ENCODE measurements at regions not wholly inside any gene's neighbourhood (a gene's known extent, or its start where the extent isn't known, plus 50 kb on each side); places are given as distances from the start of the nearest gene placed in this dataset.
A peak's percentile ranks its signal among the peaks of the same experiment; 100 is the strongest.

GRCh38 chr16:86042996-86043725, 144.2 kb downstream of the IRF8 start:
- Mint-ChIP-seq H3K36me3 (ENCODE audit: unreplicated experiment) (no peaks in the 10 kb centered on the region), H3K27me3 (ENCODE audit: unreplicated experiment) (peaks cover 36% of the 10 kb centered on the region), H3K4me1 (ENCODE audit: unreplicated experiment) (no peaks in the 10 kb centered on the region), H3K9me3 (ENCODE audit: unreplicated experiment) (no peaks in the 10 kb centered on the region), H3K27ac (ENCODE audit: unreplicated experiment) (no peak overlapping the region), H3K4me3 (ENCODE audit: unreplicated experiment) (no peak overlapping the region)
- no peak for TF ChIP-seq CTCF (IDR thresholded peaks at IDR 0.05)
- no peak for DNase-seq (ENCODE audit: extremely low spot score, unreplicated experiment)

DNA sequence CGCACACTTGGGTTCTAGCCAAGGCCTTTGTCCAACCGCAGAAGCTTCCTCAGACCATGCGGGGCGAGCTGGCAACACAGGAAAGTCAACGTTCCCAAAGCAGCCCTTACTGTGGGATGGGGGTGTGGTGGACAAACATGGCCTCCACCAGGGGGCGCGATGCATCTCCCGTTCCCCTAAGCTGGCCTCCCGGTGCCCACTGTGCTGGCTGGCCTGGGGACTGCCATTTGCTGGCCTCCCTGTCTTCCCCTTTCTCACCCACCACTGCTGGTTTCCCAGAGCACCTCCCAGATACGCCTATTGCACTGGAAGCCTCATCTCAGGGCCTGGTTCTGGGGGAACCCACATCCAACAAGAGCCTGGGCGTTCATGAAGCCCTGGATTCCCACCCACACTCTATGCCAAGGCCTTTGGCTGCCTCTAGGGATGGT, 145.3 kb downstream of the IRF8 start:
- TF ChIP-seq CTCF (IDR thresholded peaks at IDR 0.05): peak; percentile 42
- H3K27ac Mint-ChIP-seq (ENCODE audit: unreplicated experiment): no peak overlapping the region

GRCh38 chr16:86044881-86045590, 146.1 kb downstream of the IRF8 start:
- Mint-ChIP-seq H3K36me3 (ENCODE audit: unreplicated experiment) (no peaks in the 10 kb centered on the region), H3K27me3 (ENCODE audit: unreplicated experiment) (peaks cover 42% of the 10 kb centered on the region), H3K9me3 (ENCODE audit: unreplicated experiment) (no peaks in the 10 kb centered on the region), H3K4me1 (ENCODE audit: unreplicated experiment) (no peaks in the 10 kb centered on the region), H3K27ac (ENCODE audit: unreplicated experiment) (no peak overlapping the region), H3K4me3 (ENCODE audit: unreplicated experiment) (no peak overlapping the region)
- no peak for DNase-seq (ENCODE audit: extremely low spot score, unreplicated experiment)
- no peak for TF ChIP-seq CTCF (IDR thresholded peaks at IDR 0.05)

More for the DNA sequence above, 145.3 kb downstream of the IRF8 start:
- DNase-seq (ENCODE audit: extremely low spot score, unreplicated experiment): no peak
- no peaks in the 10 kb centered on the region for H3K9me3 Mint-ChIP-seq (ENCODE audit: unreplicated experiment)
- no peaks in the 10 kb centered on the region for H3K4me1 Mint-ChIP-seq (ENCODE audit: unreplicated experiment)
- no peaks in the 10 kb centered on the region for H3K36me3 Mint-ChIP-seq (ENCODE audit: unreplicated experiment)
- no peak overlapping the region for H3K4me3 Mint-ChIP-seq (ENCODE audit: unreplicated experiment)
- H3K27me3 Mint-ChIP-seq (ENCODE audit: unreplicated experiment): peaks cover 42% of the 10 kb centered on the region

GRCh38 chr16:86045591-86045971, 146.6 kb downstream of the IRF8 start:
- H3K27me3 Mint-ChIP-seq (ENCODE audit: unreplicated experiment): peaks cover 47% of the 10 kb centered on the region
- no peaks in the 10 kb centered on the region for H3K4me1 Mint-ChIP-seq (ENCODE audit: unreplicated experiment)
- DNase-seq (ENCODE audit: extremely low spot score, unreplicated experiment): no peak
- no peak overlapping the region for H3K27ac Mint-ChIP-seq (ENCODE audit: unreplicated experiment)
- H3K4me3 Mint-ChIP-seq (ENCODE audit: unreplicated experiment): no peak overlapping the region
- no peaks in the 10 kb centered on the region for H3K36me3 Mint-ChIP-seq (ENCODE audit: unreplicated experiment)
- no peaks in the 10 kb centered on the region for H3K9me3 Mint-ChIP-seq (ENCODE audit: unreplicated experiment)
- no peak for TF ChIP-seq CTCF (IDR thresholded peaks at IDR 0.05)

DNA sequence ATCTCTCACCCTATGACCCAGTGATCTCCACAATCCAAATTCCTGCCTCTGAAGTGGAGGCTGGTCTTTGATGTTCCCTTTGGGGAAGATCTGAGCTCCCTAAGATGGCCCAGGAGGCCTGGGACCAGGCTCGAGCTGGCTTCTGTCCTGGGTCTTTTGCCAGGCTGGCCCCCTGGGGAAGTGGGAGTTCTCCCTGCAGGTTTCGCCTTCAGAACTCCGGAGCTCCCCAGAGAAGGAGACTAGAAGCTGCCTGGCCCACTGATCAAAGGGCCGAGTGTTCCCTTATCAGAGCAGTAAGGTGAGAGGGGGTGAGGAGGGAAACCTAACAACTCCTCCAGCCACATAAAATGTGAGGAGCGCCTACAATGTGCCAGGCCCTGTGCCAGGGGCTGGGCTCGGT, 147.1 kb downstream of the IRF8 start:
- H3K4me1 Mint-ChIP-seq (ENCODE audit: unreplicated experiment): no peaks in the 10 kb centered on the region

More for the DNA sequence above, 147.1 kb downstream of the IRF8 start:
- Mint-ChIP-seq H3K4me3 (ENCODE audit: unreplicated experiment) (no peak overlapping the region), H3K36me3 (ENCODE audit: unreplicated experiment) (no peaks in the 10 kb centered on the region), H3K27me3 (ENCODE audit: unreplicated experiment) (peaks cover 46% of the 10 kb centered on the region), H3K9me3 (ENCODE audit: unreplicated experiment) (no peaks in the 10 kb centered on the region), H3K27ac (ENCODE audit: unreplicated experiment) (no peak overlapping the region)
- no peak for DNase-seq (ENCODE audit: extremely low spot score, unreplicated experiment)
- no peak for TF ChIP-seq CTCF (IDR thresholded peaks at IDR 0.05)
